Left ventricle myocardium inferior (tissue), 1 donor: ENCODE measurements at regions not wholly inside any gene's neighbourhood (a gene's known extent, or its start where the extent isn't known, plus 50 kb on each side); places are given as distances from the start of the nearest gene placed in this dataset.

Experiments used
- DNase-seq: peaks from one replicate; pipeline ENCODE4 v3.0.0-alpha.2; 2020
- H3K27ac ChIP-seq: fragments of 200-600 bp; replicated peaks from 2 replicates; pipeline ENCODE4 v1.8.0; 2021
- H3K27me3 ChIP-seq: fragments of 200-600 bp; 2 replicates; pipeline ENCODE4 v1.8.0; 2021; ENCODE audit warnings: low read depth
- H3K36me3 ChIP-seq: fragments of 200-600 bp; 2 replicates; pipeline ENCODE4 v1.8.0; 2021
- H3K4me1 ChIP-seq: fragments of 200-600 bp; 2 replicates; pipeline ENCODE4 v1.8.0; 2021
- H3K4me3 ChIP-seq: fragments of 200-600 bp; 2 replicates; pipeline ENCODE4 v1.8.0; 2021; ENCODE audit warnings: mild to moderate bottlenecking, moderate library complexity
- H3K9me3 ChIP-seq: fragments of 200-600 bp; replicated peaks from 2 replicates; pipeline ENCODE4 v1.8.0; 2021
- CTCF ChIP-seq: fragments of 200-600 bp; IDR thresholded peaks from 2 replicates; pipeline ENCODE4 v1.8.0; 2021; ENCODE audit warnings: antibody characterized with exemption, mild to moderate bottlenecking, borderline replicate concordance
- intact Hi-C: fragments of 100-400 bp; cut with micrococcal nuclease; formaldehyde crosslinking; loops from one replicate; pipeline ENCODE4 v1.11.0; 2022
- donor health status: DM: no; HTN: yes; CAD: no; lungs with severe emphysema.

DNA sequence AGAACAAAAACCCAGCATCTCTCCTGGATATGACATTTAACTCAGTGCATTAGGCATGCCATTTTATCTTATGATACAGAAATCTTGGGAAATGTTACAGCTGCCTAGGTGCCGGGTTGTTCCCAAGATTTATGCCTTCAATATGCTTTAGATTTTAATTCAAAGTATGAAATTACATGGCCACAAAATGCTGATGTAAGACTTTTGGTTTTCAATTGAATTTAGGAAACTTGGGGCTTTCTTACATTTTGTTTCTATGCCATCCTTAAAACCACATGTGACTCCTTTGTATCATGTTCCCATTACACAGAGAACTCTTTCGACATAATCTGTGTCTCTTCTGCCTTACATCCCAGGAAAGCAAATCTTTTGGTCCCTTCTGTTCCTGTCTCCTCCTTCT, 83.9 kb downstream of the CCNA1 start:
- TF ChIP-seq CTCF, result no peak

DNA sequence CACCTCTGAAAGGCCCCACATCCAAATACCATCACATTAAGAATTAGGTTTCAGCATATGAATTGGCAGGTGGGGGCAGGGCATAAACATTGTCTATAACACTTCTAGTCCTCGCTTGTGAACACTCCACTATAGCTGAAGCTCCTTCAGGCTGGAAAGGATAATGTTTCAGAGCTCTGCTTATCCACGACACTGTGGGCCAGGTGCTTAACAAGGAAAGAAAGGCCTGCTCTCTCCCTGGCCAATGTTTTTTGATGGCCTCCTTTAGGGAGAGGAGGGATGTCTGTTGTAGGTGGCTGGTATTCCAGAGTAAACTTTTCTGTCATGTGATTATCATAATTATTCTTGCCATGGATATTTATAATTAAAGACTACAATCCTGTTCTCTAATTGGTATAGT, 86.4 kb downstream of the CCNA1 start:
- no peak overlapping the region for H3K27ac ChIP-seq
- peaks cover 7% of the 10 kb centered on the region for H3K9me3 ChIP-seq
- no peaks in the 10 kb centered on the region for H3K27me3 ChIP-seq
- intact Hi-C loops, result no loop called here
- no peaks in the 10 kb centered on the region for H3K36me3 ChIP-seq
- no peaks in the 10 kb centered on the region for H3K4me1 ChIP-seq
- no peak overlapping the region for H3K4me3 ChIP-seq
- no peak for DNase-seq
- no peak for TF ChIP-seq CTCF

More for the DNA sequence above, 83.9 kb downstream of the CCNA1 start:
- no peaks in the 10 kb centered on the region for H3K9me3 ChIP-seq
- no peaks in the 10 kb centered on the region for H3K36me3 ChIP-seq
- H3K4me1 ChIP-seq, result no peaks in the 10 kb centered on the region
- no peak overlapping the region for H3K27ac ChIP-seq
- no peak overlapping the region for H3K4me3 ChIP-seq
- no peak for DNase-seq
- no peaks in the 10 kb centered on the region for H3K27me3 ChIP-seq
- intact Hi-C loops, result no loop called here

GRCh38 chr13:36519432-36519831, 87.1 kb downstream of the CCNA1 start:
- intact Hi-C loops, result no loop called here
- no peak for TF ChIP-seq CTCF
- DNase-seq, result no peak

GRCh38 chr13:36520111-36520510, 87.8 kb downstream of the CCNA1 start:
- Histone ChIP-seq H3K4me1 (no peaks in the 10 kb centered on the region), H3K9me3 (peaks cover 7% of the 10 kb centered on the region), H3K27me3 (no peaks in the 10 kb centered on the region), H3K27ac (no peak overlapping the region), H3K4me3 (no peak overlapping the region), H3K36me3 (no peaks in the 10 kb centered on the region)
- no peak for DNase-seq
- intact Hi-C loops, result no loop called here
- no peak for TF ChIP-seq CTCF

More at GRCh38 chr13:36519432-36519831, 87.1 kb downstream of the CCNA1 start:
- no peaks in the 10 kb centered on the region for H3K27me3 ChIP-seq
- H3K27ac ChIP-seq, result no peak overlapping the region
- no peak overlapping the region for H3K4me3 ChIP-seq
- peaks cover 7% of the 10 kb centered on the region for H3K9me3 ChIP-seq
- no peaks in the 10 kb centered on the region for H3K36me3 ChIP-seq
- H3K4me1 ChIP-seq, result no peaks in the 10 kb centered on the region

DNA sequence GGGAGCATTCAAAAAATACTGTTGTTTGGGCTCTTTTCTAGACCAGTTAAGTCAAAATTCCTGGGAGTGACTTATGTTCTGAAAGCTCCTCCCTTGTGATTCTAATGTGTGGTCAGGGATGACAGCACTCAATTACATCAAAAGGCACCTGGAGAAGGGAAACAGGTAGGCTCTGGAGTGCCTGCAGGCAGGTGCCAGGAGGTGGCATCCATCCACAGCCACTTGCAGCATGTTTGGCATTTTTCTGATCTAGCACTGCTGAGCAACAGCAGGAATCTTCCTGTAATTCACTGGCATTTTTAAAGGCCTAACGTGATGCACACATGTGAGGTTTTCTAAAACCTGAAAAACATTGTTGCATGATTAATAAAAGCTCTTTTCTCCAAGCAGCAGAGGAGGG, 94.6 kb downstream of the CCNA1 start:
- TF ChIP-seq CTCF, result no peak
- Histone ChIP-seq H3K4me1 (no peaks in the 10 kb centered on the region), H3K36me3 (no peaks in the 10 kb centered on the region), H3K27ac (no peak overlapping the region), H3K27me3 (no peaks in the 10 kb centered on the region), H3K4me3 (no peak overlapping the region), H3K9me3 (peaks cover 10% of the 10 kb centered on the region)
- no peak for DNase-seq
- intact Hi-C loops, result no loop called here

DNA sequence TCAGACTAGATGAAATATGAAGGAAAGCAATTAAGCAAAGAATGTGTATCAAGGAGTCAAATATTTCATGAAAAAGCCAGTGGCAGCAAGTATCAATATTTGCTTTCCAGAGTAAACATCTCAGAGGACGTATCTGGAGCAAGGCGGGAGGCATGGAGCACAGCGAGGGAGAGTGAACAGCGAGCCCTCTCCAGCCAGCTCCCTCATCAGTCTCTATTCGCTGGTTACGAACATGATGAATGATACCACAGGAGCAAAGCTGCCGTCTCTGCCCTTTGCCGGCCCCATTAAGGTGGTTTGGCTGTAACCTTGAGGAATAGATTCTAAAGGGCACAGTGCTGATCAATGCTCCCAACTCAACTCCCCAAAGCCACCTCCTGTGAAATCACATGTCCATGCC, 95.8 kb downstream of the CCNA1 start:
- H3K27ac ChIP-seq, result no peak overlapping the region
- intact Hi-C loops, result no loop called here
- no peaks in the 10 kb centered on the region for H3K27me3 ChIP-seq
- no peak overlapping the region for H3K4me3 ChIP-seq
- H3K36me3 ChIP-seq, result no peaks in the 10 kb centered on the region
- no peak for TF ChIP-seq CTCF
- H3K4me1 ChIP-seq, result no peaks in the 10 kb centered on the region
- H3K9me3 ChIP-seq, result peaks cover 5% of the 10 kb centered on the region
- DNase-seq, result no peak
